Bone marrow (tissue), 2 donors: ENCODE measurements at regions not wholly inside any gene's neighbourhood (a gene's known extent, or its start where the extent isn't known, plus 50 kb on each side); places are given as distances from the start of the nearest gene placed in this dataset.

ENCODE experiments used
- DNase-seq, 2 donors: peaks; one replicate each; lab custom pipeline; 2025; lab: John Stamatoyannopoulos, UW

DNA sequence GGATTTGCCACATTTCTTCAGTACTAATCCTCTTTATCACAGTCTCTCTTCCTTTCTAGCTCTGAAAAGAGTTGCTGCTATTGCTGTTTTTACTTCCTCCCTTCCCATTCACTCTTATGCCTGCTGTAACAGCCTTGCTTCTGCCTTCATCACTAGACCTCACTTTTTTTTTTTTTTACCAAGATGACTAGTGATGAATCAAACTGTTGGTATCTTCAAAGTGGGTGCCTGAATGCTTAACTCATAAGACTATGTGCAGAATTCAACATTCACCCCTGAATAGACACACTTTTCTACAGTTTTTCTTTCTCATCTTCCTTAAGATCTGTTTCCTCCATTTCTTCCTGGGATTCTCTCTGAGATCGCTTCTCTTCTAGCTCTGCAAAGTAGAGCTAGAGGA, 217.2 kb upstream of the HTR2A start:
- DNase-seq: no peak

DNA sequence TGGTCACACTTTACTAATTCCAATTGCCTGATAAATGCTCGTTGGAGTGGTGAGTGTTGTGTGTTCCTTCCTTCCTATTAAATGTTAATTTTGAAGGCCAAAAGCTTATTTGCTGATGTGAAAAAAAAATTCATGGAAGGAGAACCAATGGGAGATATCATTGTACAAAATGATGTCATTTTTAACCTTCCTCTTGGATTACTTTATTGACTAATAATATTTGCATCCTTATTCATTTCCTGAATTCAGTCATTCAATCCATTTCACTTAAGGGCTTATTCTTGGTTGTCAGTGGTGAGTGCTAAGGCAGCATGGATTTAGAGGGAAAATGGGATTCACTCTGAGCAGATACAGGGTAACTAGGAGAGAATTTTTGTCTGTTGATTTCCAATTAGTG, 216.0 kb upstream of the HTR2A start:
- no peak for DNase-seq

GRCh38 chr13:47112205-47112902, 215.5 kb upstream of the HTR2A start:
- DNase-seq: no peak

GRCh38 chr13:47111499-47111898, 214.6 kb upstream of the HTR2A start:
- no peak for DNase-seq

DNA sequence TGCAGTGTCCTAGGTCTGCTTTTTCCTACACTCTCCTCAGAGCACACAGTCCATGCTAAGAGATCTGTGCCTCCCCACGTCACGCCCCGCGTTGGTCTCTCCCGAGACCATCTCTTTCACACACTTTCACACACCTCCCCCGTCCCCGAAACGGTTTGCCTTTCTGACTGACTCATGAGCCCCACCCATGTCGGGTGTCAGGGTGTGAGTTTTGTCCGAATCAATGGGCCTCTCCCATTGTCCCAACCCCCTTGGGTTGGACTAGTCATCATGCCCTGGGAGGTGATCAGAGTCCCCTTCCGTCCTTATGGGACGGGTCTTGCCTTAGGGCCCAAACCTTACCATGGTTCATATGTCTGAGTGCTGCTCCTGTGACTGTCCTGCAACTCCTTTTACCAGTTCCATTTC, 214.0 kb upstream of the HTR2A start:
- no peak for DNase-seq

DNA sequence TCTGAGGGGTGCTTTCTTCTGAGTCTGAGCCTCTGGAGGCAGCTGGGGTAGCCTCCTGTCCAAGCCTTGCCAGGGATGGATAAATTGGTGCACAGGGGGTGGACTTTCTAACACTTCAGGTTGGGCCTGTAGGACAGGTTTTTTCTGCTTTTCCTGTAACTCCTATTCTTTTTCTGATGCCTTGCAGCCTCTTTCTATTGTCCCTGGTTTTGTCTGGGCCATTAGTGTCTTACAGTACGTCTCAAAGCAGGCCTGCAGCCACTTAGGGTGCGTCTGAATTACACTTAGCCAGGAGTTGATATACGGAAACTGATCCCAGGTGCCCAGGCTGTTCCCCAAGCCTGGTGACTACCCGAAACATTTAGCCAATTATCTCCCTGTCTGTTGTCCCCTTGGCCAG, 213.3 kb upstream of the HTR2A start:
- no peak for DNase-seq

DNA sequence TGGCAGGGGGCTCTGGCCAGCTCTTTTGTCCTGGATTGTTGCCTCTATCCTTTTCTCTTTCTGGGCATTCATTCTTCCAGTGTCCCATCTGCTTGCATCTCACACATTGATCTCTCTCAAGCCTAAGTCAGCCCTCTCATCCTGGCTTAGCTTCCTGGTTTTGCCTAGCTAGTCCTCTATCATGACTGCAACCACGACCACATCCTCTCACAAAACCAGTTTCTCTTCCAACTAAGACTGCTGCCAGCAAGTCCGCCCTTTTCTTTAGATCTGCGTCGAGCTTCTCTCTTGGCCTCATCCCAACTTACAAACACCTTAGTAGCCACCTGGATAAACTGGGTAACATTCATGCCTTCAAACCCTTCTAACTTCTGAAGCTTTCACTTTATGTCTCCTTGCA, 212.2 kb upstream of the HTR2A start:
- no peak for DNase-seq

- no peak for DNase-seq
Observed at GRCh38 chr13:47100214-47100853, 203.5 kb upstream of the HTR2A start.

GRCh38 chr13:47094734-47095434, 198.0 kb upstream of the HTR2A start:
- no peak for DNase-seq

DNA sequence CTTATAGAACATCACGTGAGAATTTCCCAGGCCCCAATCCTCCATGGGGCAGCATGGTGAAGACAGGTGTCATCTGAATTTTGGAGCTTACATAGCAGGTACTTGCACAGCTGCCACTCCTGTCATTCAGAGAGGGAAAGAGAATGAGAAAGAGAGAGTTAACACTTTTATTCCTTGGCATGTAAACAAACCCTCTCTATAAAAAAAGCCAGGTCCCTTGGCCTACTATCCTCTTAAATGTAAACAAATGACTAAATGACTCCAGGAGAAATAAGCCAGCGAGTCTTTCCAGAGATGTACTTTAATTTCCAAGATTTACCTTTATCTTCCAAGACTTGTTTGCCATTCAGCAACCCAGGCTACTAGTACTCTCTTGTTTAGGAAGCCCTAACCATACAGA, 195.3 kb upstream of the HTR2A start:
- no peak for DNase-seq

GRCh38 chr13:47087841-47088240, 191.0 kb upstream of the HTR2A start:
- no peak for DNase-seq

GRCh38 chr13:47087241-47087640, 190.4 kb upstream of the HTR2A start:
- no peak for DNase-seq

DNA sequence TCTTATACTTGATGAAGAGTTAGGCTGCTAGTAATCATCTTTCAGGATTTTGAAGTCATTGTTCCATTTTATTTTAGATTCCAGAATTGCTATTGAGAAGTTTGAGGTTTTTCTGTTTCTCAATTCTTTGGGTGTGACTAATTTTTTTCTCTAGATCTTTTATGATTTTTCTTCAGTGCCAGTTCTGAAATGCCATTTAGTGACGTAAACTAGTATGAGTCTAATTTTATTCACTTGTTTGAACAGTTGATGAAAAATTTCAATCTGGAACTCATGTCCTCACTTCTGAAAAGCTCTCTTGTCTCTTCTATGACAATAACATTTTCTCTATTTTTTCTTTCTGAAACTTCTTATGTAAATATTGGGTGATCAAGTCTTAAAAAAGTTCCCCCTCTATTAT, 188.5 kb upstream of the HTR2A start:
- DNase-seq: no peak

DNA sequence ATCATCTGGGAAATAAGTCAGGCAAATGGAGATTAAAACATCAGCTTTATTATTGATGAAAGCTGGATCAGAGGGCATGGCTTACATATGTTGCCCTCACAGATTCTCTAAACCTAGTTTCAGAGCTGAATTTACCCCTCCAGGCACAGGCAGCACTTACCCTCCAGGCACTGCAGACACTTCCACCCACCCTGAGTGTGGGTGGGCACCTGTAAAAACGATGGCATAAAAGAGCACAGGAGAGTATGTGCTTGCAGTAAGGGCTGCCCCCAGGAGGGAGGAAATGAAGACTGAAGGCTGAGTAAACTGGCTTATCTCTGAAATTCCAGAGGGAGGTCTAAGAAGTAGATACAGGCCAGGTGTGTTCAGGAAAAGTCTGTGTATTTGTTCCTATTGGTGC, 185.0 kb upstream of the HTR2A start:
- no peak for DNase-seq

DNA sequence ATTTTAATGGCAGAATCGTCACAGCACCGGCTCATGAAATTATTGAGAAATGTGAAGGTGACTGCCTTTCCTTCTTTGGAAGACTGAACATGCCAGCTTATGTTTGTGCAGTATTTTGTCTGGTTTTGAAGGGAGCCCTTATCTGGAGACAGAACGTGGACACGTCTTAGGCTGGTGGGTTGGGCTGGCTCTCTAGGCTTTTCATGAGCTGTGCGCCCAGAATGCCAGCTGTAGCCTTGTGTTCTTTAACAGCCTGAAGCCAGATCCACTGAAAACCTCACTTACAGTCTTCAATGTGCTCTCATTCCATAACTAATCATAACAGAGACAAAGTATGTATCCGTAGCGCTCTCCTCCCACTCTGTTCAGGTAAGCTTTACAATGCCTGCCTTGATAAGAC, 184.4 kb upstream of the HTR2A start:
- no peak for DNase-seq

GRCh38 chr13:47080621-47081020, 183.8 kb upstream of the HTR2A start:
- DNase-seq: no peak

DNA sequence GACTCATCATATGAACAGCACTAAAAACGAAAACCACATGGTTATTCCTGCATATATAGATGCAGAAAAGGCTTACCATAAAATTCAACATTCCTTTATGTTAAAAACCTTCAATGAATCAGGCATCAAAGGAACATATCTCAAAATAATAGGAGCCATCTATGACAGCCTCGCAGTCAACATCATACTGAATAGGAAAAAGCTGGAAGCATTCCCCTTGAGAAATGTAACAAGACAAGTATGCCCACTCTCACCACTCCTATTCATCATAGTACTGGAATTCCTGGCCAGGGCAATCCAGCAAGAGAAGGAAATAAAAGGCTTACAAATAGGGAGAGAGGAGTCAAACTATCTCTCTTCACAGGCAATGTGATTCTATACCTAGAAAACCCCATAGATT, 179.6 kb upstream of the HTR2A start:
- DNase-seq: no peak

- DNase-seq: no peak
Observed at GRCh38 chr13:47069133-47069532, 172.3 kb upstream of the HTR2A start.

GRCh38 chr13:47067306-47067705, 170.5 kb upstream of the HTR2A start:
- no peak for DNase-seq

DNA sequence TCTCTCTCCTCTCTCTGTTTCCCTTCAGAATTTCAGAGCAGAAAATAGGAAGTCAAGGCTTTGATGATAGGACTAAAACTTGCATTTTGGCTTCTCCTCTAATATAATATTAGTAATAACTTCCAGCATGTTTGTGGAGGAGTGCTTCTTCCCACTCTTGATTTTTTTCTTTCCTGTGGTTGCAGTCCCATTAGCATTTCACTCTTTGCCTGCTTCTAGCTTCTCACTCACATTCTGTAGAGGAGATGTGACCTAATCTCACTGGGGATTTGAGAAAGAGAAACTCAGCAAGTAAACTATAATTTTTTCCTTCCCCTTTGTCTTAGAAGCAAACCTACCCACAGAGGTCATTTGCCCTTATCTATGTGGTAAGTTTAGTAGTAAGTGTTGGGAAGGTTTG, 169.4 kb upstream of the HTR2A start:
- DNase-seq: no peak

- no peak for DNase-seq
Observed at GRCh38 chr13:47064381-47064780, 167.5 kb upstream of the HTR2A start.

DNA sequence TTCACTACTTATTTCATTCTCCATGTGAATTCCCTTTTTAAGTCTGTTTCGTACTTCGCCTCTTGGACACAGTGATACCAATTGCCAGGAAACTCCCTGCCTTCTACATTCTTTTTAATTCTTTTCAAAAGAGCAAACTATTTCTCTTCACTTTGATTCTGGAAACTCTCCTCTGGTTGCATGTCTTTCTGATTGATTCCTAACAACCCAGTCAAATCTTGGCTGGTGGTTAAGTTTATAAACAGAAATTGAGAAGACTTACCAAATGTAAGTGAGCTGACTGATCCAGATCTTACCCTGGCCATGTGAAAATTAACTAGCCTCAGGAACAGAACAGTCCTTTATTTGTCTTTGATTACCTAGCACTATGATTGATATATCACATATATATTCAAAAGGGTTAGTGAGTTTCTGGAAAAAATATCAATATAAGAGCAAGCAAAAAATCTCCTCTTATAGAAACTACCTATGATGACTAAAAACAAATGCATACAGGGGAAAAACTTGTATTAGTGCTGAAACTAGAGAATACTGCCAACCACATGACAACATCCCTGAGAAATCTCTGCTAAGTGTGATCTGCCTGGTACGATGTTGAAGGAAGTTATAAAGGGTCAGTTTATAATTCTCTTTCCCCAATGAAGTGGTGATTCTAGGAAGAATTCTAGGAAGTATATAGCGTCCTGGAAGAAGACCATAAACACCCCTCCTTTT, 152.6 kb upstream of the HTR2A start:
- DNase-seq: no peak

GRCh38 chr13:47046706-47047105, 149.9 kb upstream of the HTR2A start:
- no peak for DNase-seq
